GM10266 (cell line): ENCODE measurements at regions not wholly inside any gene's neighbourhood (a gene's known extent, or its start where the extent isn't known, plus 50 kb on each side); places are given as distances from the start of the nearest gene placed in this dataset.
"Not testable (repeated sequence)": the region's sequence is repeated elsewhere in the genome, so short reads cannot be mapped to it uniquely, and the experiment has no call there.

ENCODE experiments used
- DNase-seq: peaks from one replicate; pipeline ENCODE4 v3.0.0; 2012; ENCODE audit errors: extremely low spot score
- TF ChIP-seq, protein P1 (sequence below): IDR thresholded peaks from 2 replicates; pipeline ENCODE4 v1.5.1; 2012; ENCODE audit warnings: mild to moderate bottlenecking, low read depth; ENCODE audit not compliant: control insufficient read depth, insufficient read depth; ENCODE audit errors: missing control alignments

DNA sequence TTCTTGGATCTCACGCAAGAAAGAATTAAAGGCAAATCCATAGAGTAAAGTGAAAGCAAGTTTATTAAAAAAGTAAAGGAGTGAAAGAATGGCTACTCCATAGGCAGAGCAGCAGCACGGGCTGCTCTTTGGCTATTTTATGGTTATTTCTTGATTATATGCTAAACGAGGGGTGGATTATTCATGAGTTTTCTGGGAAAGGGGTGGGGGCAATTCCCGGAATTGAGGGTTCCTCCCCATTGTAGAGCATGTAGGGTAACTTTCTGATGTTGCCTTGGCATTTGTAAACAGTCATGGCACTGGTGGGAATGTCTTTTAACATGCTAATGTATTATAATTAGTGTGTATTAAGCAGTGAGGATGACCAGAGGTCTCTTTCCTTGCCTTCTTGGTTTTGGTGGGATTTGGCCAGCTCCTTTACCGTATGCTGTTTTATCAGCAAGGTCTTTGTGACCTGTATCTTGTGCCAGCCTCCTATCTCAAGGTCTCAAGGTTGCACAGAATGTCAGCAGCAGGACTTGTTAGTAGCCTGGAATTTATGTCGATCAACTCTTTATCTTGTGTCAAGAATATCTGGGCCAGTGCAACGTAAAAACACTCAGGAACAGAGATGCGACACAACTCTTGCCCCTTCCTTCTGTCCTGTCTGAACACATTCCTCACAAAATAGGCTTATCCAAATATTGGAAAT lies 931.4 kb downstream of the QKI start:
- DNase-seq: no peak
- TF ChIP-seq, protein P1, sequence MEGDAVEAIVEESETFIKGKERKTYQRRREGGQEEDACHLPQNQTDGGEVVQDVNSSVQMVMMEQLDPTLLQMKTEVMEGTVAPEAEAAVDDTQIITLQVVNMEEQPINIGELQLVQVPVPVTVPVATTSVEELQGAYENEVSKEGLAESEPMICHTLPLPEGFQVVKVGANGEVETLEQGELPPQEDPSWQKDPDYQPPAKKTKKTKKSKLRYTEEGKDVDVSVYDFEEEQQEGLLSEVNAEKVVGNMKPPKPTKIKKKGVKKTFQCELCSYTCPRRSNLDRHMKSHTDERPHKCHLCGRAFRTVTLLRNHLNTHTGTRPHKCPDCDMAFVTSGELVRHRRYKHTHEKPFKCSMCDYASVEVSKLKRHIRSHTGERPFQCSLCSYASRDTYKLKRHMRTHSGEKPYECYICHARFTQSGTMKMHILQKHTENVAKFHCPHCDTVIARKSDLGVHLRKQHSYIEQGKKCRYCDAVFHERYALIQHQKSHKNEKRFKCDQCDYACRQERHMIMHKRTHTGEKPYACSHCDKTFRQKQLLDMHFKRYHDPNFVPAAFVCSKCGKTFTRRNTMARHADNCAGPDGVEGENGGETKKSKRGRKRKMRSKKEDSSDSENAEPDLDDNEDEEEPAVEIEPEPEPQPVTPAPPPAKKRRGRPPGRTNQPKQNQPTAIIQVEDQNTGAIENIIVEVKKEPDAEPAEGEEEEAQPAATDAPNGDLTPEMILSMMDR: no peak

GRCh38 chr6:164345327-164345726 lies 930.8 kb downstream of the QKI start:
- TF ChIP-seq, protein P1: no peak
- DNase-seq: no peak

DNA sequence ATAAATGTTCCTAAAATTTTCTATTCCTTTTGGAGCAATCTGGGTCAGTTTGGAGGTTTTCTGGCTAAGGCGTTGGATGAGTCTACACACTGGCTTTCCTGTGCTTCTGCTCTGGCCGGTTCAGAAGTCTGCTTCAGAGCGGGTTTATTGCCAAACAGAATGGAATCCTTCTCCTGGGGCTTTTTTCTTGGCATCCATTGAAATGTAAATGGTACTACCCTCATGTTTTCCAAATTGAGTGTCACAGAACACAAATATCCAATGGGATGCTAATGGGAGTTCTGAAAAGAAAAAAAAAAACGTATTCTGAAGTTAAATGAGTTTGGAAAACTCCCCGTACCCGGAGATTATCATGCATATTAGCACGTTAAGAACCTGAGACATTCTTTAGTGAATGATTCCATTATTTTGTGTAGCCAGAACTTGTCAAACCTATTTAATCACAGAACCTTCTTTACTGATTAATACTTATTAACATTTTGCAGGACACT lies 930.3 kb downstream of the QKI start:
- TF ChIP-seq, protein P1: no peak
- no peak for DNase-seq

GRCh38 chr6:164339442-164339841 lies 924.9 kb downstream of the QKI start:
- DNase-seq: not testable (repeated sequence)

GRCh38 chr6:164337925-164338397 lies 923.4 kb downstream of the QKI start:
- TF ChIP-seq, protein P1: no peak

GRCh38 chr6:164337024-164337924 lies 922.8 kb downstream of the QKI start:
- DNase-seq: no peak
- TF ChIP-seq, protein P1: no peak

More at GRCh38 chr6:164337925-164338397, 923.4 kb downstream of the QKI start:
- no peak for DNase-seq

GRCh38 chr6:164336455-164336854 lies 921.9 kb downstream of the QKI start:
- TF ChIP-seq, protein P1: no peak
- no peak for DNase-seq
